22Rv1 (cell line): ENCODE measurements at regions not wholly inside any gene's neighbourhood (a gene's known extent, or its start where the extent isn't known, plus 50 kb on each side); places are given as distances from the start of the nearest gene placed in this dataset.

Source experiments
- H3K27ac ChIP-seq: fragments of 450-650 bp; 2 replicates; pipeline ENCODE4 v1.5.1; 2017
- ZFX ChIP-seq: fragments of 450-650 bp; IDR thresholded peaks from 2 replicates; pipeline ENCODE4 v1.6.1; 2017; ENCODE audit warnings: antibody characterized with exemption, borderline replicate concordance
- TF ChIP-seq, protein P1 (sequence below): fragments of 450-650 bp; IDR thresholded peaks from 2 replicates; pipeline ENCODE4 v1.5.1; 2017; ENCODE audit warnings: mild to moderate bottlenecking

DNA sequence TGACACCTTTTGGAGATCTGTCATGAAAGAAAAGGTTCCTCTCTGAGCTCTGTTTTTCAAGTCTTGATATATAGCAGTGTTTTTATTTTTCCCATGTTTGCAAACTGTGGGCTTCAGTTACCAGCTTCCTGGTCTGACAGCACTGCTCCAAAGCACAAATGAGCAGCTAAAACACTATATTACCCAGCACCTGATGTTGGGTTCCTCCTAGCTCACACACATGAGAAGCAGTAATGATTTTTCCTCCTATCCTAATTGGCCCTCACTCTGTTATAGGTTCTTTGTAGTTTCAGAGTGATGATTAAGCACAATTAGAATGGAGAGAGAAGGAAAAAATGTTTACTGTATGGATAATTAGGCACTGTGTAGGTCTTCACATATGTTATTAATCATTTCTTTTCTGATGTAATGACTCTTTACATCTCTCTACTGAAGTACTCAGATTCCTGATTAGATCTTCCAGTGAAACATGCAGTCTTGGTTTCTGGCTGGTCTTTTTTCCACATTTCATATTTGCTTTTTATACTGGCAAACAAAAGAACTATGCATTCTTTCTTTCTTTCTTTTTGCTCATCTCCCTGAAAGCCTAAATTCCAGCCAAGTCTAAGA, 939.7 kb downstream of the NSUN3 start:
- no peak for TF ChIP-seq ZFX
- TF ChIP-seq, protein P1, sequence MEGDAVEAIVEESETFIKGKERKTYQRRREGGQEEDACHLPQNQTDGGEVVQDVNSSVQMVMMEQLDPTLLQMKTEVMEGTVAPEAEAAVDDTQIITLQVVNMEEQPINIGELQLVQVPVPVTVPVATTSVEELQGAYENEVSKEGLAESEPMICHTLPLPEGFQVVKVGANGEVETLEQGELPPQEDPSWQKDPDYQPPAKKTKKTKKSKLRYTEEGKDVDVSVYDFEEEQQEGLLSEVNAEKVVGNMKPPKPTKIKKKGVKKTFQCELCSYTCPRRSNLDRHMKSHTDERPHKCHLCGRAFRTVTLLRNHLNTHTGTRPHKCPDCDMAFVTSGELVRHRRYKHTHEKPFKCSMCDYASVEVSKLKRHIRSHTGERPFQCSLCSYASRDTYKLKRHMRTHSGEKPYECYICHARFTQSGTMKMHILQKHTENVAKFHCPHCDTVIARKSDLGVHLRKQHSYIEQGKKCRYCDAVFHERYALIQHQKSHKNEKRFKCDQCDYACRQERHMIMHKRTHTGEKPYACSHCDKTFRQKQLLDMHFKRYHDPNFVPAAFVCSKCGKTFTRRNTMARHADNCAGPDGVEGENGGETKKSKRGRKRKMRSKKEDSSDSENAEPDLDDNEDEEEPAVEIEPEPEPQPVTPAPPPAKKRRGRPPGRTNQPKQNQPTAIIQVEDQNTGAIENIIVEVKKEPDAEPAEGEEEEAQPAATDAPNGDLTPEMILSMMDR, result no peak
- peak overlapping the region; percentile 42 for H3K27ac ChIP-seq

GRCh38 chr3:95028688-95029087, 965.8 kb downstream of the NSUN3 start:
- TF ChIP-seq, protein P1, result no peak
- TF ChIP-seq ZFX, result no peak
- H3K27ac ChIP-seq, result no peak overlapping the region

- TF ChIP-seq, protein P1, result no peak
- TF ChIP-seq ZFX, result no peak
- no peak overlapping the region for H3K27ac ChIP-seq
Observed at GRCh38 chr3:95029644-95030043, 966.8 kb downstream of the NSUN3 start.

GRCh38 chr3:95036526-95037021, 973.7 kb downstream of the NSUN3 start:
- TF ChIP-seq, protein P1, result no peak
- TF ChIP-seq ZFX, result no peak
- H3K27ac ChIP-seq, result no peak overlapping the region

GRCh38 chr3:95037097-95037496, 974.2 kb downstream of the NSUN3 start:
- TF ChIP-seq, protein P1, result no peak
- H3K27ac ChIP-seq, result no peak overlapping the region

DNA sequence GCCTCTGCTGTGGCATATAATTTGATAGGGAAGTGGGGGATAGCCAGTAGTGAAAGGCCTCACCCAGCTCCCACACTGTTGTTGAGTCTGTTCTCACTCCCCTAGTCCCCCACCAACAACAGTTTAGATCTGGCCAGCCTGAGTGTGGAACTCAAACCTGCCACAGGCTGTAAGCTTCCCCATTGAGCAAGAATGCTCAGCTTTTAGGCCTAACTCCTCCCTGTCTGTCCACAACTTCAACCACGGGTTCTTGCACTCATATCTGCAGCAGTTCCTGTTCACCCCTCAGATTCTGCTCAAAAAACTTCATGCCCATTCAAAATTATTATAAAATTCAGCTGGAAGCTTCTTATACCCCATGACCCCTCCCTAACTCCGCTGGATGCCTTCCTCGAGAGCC, 975.1 kb downstream of the NSUN3 start:
- TF ChIP-seq ZFX, result no peak
- H3K27ac ChIP-seq, result no peak overlapping the region

DNA sequence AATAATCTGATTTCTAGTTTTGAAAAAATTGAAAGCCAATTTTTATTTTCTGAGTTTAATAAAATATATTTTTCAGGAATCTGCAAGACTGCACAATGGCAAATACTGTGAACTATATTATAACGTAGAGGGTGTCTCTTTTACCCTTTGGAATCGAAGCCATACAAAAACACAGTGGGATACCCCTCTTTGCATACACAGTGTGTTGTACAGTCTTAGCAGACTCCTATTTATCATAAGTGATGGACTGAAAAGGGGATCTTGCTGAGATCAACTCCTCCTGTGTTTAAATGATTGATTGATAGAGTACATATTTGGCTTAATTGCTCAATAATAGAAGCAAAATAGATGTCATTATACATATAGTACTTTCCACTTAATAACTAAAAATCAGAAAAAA, 981.2 kb downstream of the NSUN3 start:
- TF ChIP-seq, protein P1, result no peak
- TF ChIP-seq ZFX, result no peak

DNA sequence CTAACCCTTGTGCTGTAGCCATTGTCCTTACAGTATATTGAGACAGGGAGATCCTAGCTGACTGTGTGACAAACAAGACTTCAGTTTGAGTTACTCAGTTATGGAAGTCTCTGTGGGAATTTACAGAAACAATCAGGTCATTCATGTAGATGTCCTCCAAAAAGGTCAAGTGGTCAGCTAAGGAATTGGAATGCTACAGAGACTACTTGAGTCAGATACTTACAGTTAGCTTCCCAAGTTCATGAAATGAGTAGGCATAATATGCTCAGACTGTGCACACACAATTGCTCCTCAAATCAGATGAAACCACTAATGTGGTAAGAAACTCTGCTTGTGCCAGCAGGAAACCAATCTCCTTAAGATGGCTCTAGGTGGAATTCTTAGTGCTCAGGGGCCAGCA, 985.7 kb downstream of the NSUN3 start:
- TF ChIP-seq, protein P1, result no peak
- no peak for TF ChIP-seq ZFX
- no peak overlapping the region for H3K27ac ChIP-seq

More for the DNA sequence above, 981.2 kb downstream of the NSUN3 start:
- no peak overlapping the region for H3K27ac ChIP-seq
